Peyer's patch (tissue), 4 donors: ENCODE measurements at regions not wholly inside any gene's neighbourhood (a gene's known extent, or its start where the extent isn't known, plus 50 kb on each side); places are given as distances from the start of the nearest gene placed in this dataset.
"Not testable (repeated sequence)": the region's sequence is repeated elsewhere in the genome, so short reads cannot be mapped to it uniquely, and the experiment has no call there.

Experiments used
- DNase-seq, 3 donors: peaks; one replicate each; pipeline ENCODE4 v3.0.0-alpha.2; 2017 to 2019
- H3K27ac ChIP-seq, 4 donors: fragments of 200-600 bp; sonication (generic); one replicate each; pipeline ENCODE4 v1.5.1; 2016 to 2019
- H3K27me3 ChIP-seq, 2 donors: fragments of 200-600 bp; sonication (generic); one replicate each; pipeline ENCODE4 v1.5.1; 2019
- H3K36me3 ChIP-seq, 3 donors: fragments of 200-600 bp; sonication (generic); one replicate each; pipeline ENCODE4 v1.5.1; 2016 to 2019
- H3K4me1 ChIP-seq, 4 donors: fragments of 200-600 bp; sonication (generic); one replicate each; pipeline ENCODE4 v1.5.1; 2016 to 2019
- H3K4me3 ChIP-seq, 4 donors: fragments of 200-600 bp; sonication (generic); 1 replicate in 3 of 4; 2 replicates in 1 of 4; pipeline ENCODE4 v1.5.1; 2016 to 2019; ENCODE audit warnings: mild to moderate bottlenecking in 1 of 4
- H3K9me3 ChIP-seq, 4 donors: fragments of 200-600 bp; sonication (generic); one replicate each; pipeline ENCODE4 v1.5.1; 2016 to 2019; ENCODE audit warnings: mild to moderate bottlenecking in 1 of 4
- POLR2A ChIP-seq, 2 donors: fragments of 450-650 bp; IDR thresholded peaks; one replicate each; pipeline ENCODE4 v1.5.1; 2017; ENCODE audit warnings: antibody characterized with exemption in 2 of 2, mild to moderate bottlenecking in 2 of 2, moderate library complexity in 2 of 2
- TF ChIP-seq, protein P1 (sequence below), 6 experiments: fragments of 450-650 bp in 4 of 6; fragments of 200-600 bp in 2 of 6; sonication (generic) in 1 of 6; IDR thresholded peaks; one replicate each; pipeline ENCODE4 v1.5.1; 2017 to 2019; ENCODE audit warnings: antibody characterized with exemption in 6 of 6, mild to moderate bottlenecking in 3 of 6, moderate library complexity in 1 of 6

DNA sequence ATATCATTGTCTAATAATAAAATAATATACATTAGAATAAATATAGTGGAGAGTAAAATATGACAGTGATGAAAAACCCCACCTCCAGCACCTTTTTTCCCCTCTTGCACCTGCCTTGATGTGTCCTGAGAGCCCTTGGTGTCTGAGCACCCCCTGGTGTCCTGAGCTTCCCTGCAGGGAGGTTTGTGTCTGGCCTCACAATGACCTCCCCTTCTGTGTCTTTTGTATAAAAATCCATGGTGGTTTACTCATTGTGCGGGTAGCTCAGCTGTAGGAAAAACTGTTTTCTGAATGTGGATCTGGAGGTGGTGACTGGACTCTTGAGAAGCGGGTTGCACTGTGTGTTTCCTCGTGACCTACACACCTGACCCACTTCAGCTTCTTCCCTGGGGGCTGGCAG lies 636.9 kb downstream of the TMEM121 start:
- Histone ChIP-seq H3K36me3 (no peaks in the 10 kb centered on the region), H3K4me3 (no peak overlapping the region), H3K27me3 (no peaks in the 10 kb centered on the region), H3K4me1 (no peaks in the 10 kb centered on the region), H3K9me3 (no peaks in the 10 kb centered on the region), H3K27ac (no peak overlapping the region)
- DNase-seq, result no peak
- no peak for TF ChIP-seq POLR2A (IDR thresholded peaks at IDR 0.05)

DNA sequence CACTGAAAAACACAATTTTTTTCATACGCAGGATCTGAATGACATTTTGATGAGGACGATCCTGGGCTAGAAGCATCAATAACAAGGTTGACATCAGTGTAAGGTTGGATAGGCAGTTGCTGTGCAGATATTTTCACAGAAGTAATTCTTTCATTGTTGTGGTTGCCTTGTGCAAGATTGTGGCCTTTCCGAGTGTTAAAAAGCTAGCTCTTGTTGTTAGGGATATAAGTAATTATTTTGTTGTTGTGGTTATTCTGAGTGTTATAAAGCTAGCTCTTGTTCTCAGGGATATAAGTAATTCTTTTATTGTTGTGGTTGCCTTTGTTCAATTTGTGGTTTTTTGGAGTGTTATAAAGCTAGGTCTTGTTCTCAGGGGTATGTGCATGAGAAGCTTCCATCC lies 637.4 kb downstream of the TMEM121 start:
- H3K4me3 ChIP-seq, H3K27ac ChIP-seq, H3K27me3 ChIP-seq, H3K9me3 ChIP-seq, H3K36me3 ChIP-seq, H3K4me1 ChIP-seq, DNase-seq: not testable (repeated sequence)

DNA sequence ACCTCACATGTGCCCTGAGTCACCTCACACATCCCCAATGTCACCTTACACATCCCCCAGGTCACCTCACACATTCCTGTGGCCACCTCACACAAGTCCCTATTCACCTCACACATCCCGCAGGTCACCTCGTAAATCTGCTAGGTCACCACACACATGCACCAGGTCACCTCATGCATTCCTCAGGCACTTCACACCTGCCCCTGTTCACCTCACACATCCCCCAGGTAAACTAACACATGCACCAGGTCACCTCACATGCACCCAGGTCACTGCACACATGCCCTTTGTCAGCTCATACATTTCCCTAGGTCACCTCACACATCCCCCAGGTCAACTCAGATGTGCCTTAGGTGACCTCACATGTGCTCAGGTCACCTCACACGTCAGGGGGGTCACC lies 639.8 kb downstream of the TMEM121 start:
- H3K4me3 ChIP-seq, result no peak overlapping the region
- H3K27me3 ChIP-seq, result no peaks in the 10 kb centered on the region
- no peak overlapping the region for H3K27ac ChIP-seq
- no peaks in the 10 kb centered on the region for H3K36me3 ChIP-seq
- TF ChIP-seq, protein P1, sequence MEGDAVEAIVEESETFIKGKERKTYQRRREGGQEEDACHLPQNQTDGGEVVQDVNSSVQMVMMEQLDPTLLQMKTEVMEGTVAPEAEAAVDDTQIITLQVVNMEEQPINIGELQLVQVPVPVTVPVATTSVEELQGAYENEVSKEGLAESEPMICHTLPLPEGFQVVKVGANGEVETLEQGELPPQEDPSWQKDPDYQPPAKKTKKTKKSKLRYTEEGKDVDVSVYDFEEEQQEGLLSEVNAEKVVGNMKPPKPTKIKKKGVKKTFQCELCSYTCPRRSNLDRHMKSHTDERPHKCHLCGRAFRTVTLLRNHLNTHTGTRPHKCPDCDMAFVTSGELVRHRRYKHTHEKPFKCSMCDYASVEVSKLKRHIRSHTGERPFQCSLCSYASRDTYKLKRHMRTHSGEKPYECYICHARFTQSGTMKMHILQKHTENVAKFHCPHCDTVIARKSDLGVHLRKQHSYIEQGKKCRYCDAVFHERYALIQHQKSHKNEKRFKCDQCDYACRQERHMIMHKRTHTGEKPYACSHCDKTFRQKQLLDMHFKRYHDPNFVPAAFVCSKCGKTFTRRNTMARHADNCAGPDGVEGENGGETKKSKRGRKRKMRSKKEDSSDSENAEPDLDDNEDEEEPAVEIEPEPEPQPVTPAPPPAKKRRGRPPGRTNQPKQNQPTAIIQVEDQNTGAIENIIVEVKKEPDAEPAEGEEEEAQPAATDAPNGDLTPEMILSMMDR (IDR thresholded peaks at IDR 0.05), result no peak
- TF ChIP-seq POLR2A (IDR thresholded peaks at IDR 0.05), result no peak
- H3K9me3 ChIP-seq, result no peaks in the 10 kb centered on the region
- DNase-seq, result no peak
- H3K4me1 ChIP-seq, result no peaks in the 10 kb centered on the region

DNA sequence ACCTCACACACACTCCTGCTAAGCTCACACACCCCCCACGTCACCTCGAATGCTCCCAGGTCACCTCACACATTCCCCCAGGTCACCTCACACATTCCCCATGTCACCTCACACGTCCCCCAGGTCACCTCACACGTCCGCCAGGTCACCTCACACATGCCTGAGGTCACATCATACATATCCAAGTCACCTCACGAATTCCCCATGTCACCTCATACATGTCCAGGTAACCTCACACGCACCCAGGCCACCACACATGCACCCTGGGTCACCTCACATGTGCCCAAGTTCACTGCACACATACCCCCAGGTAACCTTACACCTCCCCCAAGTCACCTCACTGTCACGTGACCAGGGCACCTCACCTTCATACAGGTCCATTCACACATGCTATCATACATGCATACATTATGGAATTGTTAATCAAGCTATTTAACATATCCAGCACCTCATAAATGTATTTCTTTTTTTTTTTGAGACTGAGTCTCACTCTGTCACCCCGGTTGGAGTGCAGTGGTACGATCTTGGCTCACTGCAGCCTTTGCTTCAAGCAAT lies 640.3 kb downstream of the TMEM121 start:
- Histone ChIP-seq H3K4me1 (no peaks in the 10 kb centered on the region), H3K27me3 (no peaks in the 10 kb centered on the region), H3K9me3 (no peaks in the 10 kb centered on the region), H3K27ac (no peak overlapping the region), H3K4me3 (no peak overlapping the region), H3K36me3 (no peaks in the 10 kb centered on the region)
- no peak for DNase-seq
- no peak for TF ChIP-seq POLR2A (IDR thresholded peaks at IDR 0.05)
- TF ChIP-seq, protein P1 (IDR thresholded peaks at IDR 0.05), result no peak

DNA sequence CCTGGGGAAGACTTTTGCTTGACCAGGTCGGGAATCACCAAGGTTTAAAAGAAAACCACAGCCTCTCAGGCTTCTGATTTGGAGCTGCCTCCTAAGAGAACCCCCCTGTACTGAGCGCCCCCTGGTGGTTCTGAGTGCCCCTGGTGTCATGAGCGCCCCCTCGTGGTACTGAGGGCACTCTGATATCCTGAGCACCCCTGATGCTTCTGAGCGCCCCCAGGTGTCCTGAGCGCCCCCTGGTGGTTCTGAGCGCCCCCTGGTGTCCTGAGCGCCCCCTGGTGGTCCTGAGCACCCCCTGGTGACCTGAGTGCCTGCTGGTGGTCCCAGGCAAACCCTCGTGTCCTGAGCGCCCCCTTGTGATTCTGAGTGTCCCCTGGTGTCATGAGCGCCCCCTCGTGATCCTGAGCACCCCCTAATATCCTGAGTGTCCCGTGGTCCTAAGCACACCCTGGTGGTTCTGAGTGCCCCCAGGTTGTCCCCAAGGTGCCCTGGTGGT lies 643.8 kb downstream of the TMEM121 start:
- TF ChIP-seq, protein P1 (IDR thresholded peaks at IDR 0.05), result peak in 3 of 6 experiments; percentile 9 to 61 (median 29)
- H3K36me3 ChIP-seq, H3K9me3 ChIP-seq, H3K27me3 ChIP-seq, H3K4me1 ChIP-seq, H3K27ac ChIP-seq, H3K4me3 ChIP-seq: not testable (repeated sequence)
- DNase-seq, result peak in 1 of 3 donors; percentile 48

DNA sequence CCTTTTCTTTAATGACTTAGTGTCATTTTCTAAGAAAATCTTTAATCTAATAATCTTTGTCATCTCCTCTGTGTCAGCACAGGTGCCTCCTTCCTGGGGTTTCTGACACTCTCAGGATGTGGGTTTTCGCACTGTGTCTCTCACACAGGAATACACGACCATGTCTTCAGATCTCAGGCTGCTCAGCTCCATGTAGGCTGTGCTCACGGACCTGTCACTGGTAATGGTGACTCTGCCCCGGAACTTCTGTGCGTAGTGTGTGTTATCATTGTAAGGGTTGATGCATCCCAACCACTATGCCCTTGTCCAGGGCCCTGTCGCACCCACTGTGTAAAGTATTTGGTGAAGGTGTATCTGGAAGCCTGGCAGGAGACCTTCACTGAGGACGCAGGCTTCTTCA lies 647.8 kb downstream of the TMEM121 start:
- no peaks in the 10 kb centered on the region for H3K27me3 ChIP-seq
- no peaks in the 10 kb centered on the region for H3K4me1 ChIP-seq
- H3K4me3 ChIP-seq, result no peak overlapping the region
- H3K36me3 ChIP-seq, result no peaks in the 10 kb centered on the region
- TF ChIP-seq, protein P1 (IDR thresholded peaks at IDR 0.05), result no peak
- peak in 1 of 2 donors; percentile 15 for TF ChIP-seq POLR2A (IDR thresholded peaks at IDR 0.05)
- DNase-seq, result peak in 2 of 3 donors; percentile 49 to 75
- no peaks in the 10 kb centered on the region for H3K9me3 ChIP-seq
- peak overlapping the region; percentile 56 to 73 (median 63) for H3K27ac ChIP-seq
